ENCODE measurements at regions not wholly inside any gene's neighbourhood (a gene's known extent, or its start where the extent isn't known, plus 50 kb on each side); places are given as distances from the start of the nearest gene placed in this dataset.

GRCh38 chr1:87720561-87720960 lies 391.9 kb downstream of the LMO4 start:
- no peak for DNase-seq (ENCODE audit: low read depth in 1 of 2, low spot score in 1 of 2)
- TF ChIP-seq SPI1 (IDR thresholded peaks at IDR 0.05; ENCODE audit: borderline replicate concordance, low read depth) (no peak), POLR2AphosphoS5 (IDR thresholded peaks at IDR 0.05; ENCODE audit: low read depth) (no peak), REST (IDR thresholded peaks at IDR 0.05; ENCODE audit: insufficient replicate concordance, low read depth) (no peak)
- Histone ChIP-seq H3K27me3 (ENCODE audit: insufficient read depth, poor library complexity, severe bottlenecking) (peaks cover 4% of the 10 kb centered on the region), H3K27ac (replicated peaks) (no peak overlapping the region), H3K4me3 (replicated peaks; ENCODE audit: insufficient read depth, low read length) (no peak overlapping the region)

GRCh38 chr1:87723193-87723592 lies 394.5 kb downstream of the LMO4 start:
- H3K4me3 ChIP-seq (replicated peaks; ENCODE audit: insufficient read depth, low read length): no peak overlapping the region

GRCh38 chr1:87728169-87728568 lies 399.5 kb downstream of the LMO4 start:
- no peak overlapping the region for H3K4me3 ChIP-seq (replicated peaks; ENCODE audit: insufficient read depth, low read length)

More at GRCh38 chr1:87723193-87723592, 394.5 kb downstream of the LMO4 start:
- DNase-seq (ENCODE audit: low read depth in 1 of 2, low spot score in 1 of 2): no peak
- peaks cover 4% of the 10 kb centered on the region for H3K27me3 ChIP-seq (ENCODE audit: insufficient read depth, poor library complexity, severe bottlenecking)
- TF ChIP-seq SPI1 (IDR thresholded peaks at IDR 0.05; ENCODE audit: borderline replicate concordance, low read depth): no peak
- TF ChIP-seq REST (IDR thresholded peaks at IDR 0.05; ENCODE audit: insufficient replicate concordance, low read depth): no peak
- no peak for TF ChIP-seq POLR2AphosphoS5 (IDR thresholded peaks at IDR 0.05; ENCODE audit: low read depth)
- no peak for TF ChIP-seq GABPA (IDR thresholded peaks at IDR 0.05; ENCODE audit: low read depth)
- TF ChIP-seq CTCF (IDR thresholded peaks at IDR 0.05; ENCODE audit: insufficient read depth, low read length): no peak
- no peak overlapping the region for H3K27ac ChIP-seq (replicated peaks)

More at GRCh38 chr1:87728169-87728568, 399.5 kb downstream of the LMO4 start:
- no peaks in the 10 kb centered on the region for H3K27me3 ChIP-seq (ENCODE audit: insufficient read depth, poor library complexity, severe bottlenecking)
- no peak overlapping the region for H3K27ac ChIP-seq (replicated peaks)
- no peak for TF ChIP-seq POLR2AphosphoS5 (IDR thresholded peaks at IDR 0.05; ENCODE audit: low read depth)
- TF ChIP-seq CTCF (IDR thresholded peaks at IDR 0.05; ENCODE audit: insufficient read depth, low read length): no peak
- TF ChIP-seq GABPA (IDR thresholded peaks at IDR 0.05; ENCODE audit: low read depth): no peak
- DNase-seq (ENCODE audit: low read depth in 1 of 2, low spot score in 1 of 2): no peak

All from HL-60 (cell line).